GM19452 (cell line): ENCODE measurements at regions not wholly inside any gene's neighbourhood (a gene's known extent, or its start where the extent isn't known, plus 50 kb on each side); places are given as distances from the start of the nearest gene placed in this dataset.
"Not testable (repeated sequence)": the region's sequence is repeated elsewhere in the genome, so short reads cannot be mapped to it uniquely, and the experiment has no call there.

Source experiments
- ATAC-seq: cut with Tn5 transposase; IDR thresholded peaks from one replicate; pipeline ENCODE4 v1.9.1; 2021; ENCODE audit not compliant: unreplicated experiment

- ATAC-seq = no peak
Measured at GRCh38 chr3:116984301-116984700, 274.7 kb downstream of the TUSC7 start.

- ATAC-seq = no peak
Measured at GRCh38 chr3:116994351-116994879, 284.8 kb downstream of the TUSC7 start.

GRCh38 chr3:117003501-117003900, 293.9 kb downstream of the TUSC7 start:
- no peak for ATAC-seq

GRCh38 chr3:117005274-117005673, 295.7 kb downstream of the TUSC7 start:
- no peak for ATAC-seq

GRCh38 chr3:117005911-117006522, 296.4 kb downstream of the TUSC7 start:
- no peak for ATAC-seq

GRCh38 chr3:117010318-117010717, 300.7 kb downstream of the TUSC7 start:
- ATAC-seq = no peak

GRCh38 chr3:117011687-117012250, 302.2 kb downstream of the TUSC7 start:
- no peak for ATAC-seq

- ATAC-seq = no peak
Measured at GRCh38 chr3:117016378-117016777, 306.8 kb downstream of the TUSC7 start.

- peak; percentile 74 for ATAC-seq
Measured at GRCh38 chr3:117017135-117017894, 307.7 kb downstream of the TUSC7 start.

GRCh38 chr3:117018655-117019054, 309.1 kb downstream of the TUSC7 start:
- ATAC-seq = no peak

GRCh38 chr3:117019082-117019713, 309.6 kb downstream of the TUSC7 start:
- ATAC-seq = peak; percentile 61

- ATAC-seq = no peak
Measured at GRCh38 chr3:117026401-117026800, 316.8 kb downstream of the TUSC7 start.

- ATAC-seq = no peak
Measured at GRCh38 chr3:117035745-117036144, 326.2 kb downstream of the TUSC7 start.

- ATAC-seq = no peak
Measured at GRCh38 chr3:117036259-117036799, 326.8 kb downstream of the TUSC7 start.

GRCh38 chr3:117045143-117045542, 335.6 kb downstream of the TUSC7 start:
- no peak for ATAC-seq

GRCh38 chr3:117047951-117048705, 338.5 kb downstream of the TUSC7 start:
- no peak for ATAC-seq

- no peak for ATAC-seq
Measured at GRCh38 chr3:117052395-117052794, 342.8 kb downstream of the TUSC7 start.

- ATAC-seq = no peak
Measured at GRCh38 chr3:117054556-117054955, 345.0 kb downstream of the TUSC7 start.

- ATAC-seq = not testable (repeated sequence)
Measured at GRCh38 chr3:117056946-117057345, 347.4 kb downstream of the TUSC7 start.
